ENCODE measurements at regions not wholly inside any gene's neighbourhood (a gene's known extent, or its start where the extent isn't known, plus 50 kb on each side); places are given as distances from the start of the nearest gene placed in this dataset.
A peak's percentile ranks its signal among the peaks of the same experiment; 100 is the strongest.

DNA sequence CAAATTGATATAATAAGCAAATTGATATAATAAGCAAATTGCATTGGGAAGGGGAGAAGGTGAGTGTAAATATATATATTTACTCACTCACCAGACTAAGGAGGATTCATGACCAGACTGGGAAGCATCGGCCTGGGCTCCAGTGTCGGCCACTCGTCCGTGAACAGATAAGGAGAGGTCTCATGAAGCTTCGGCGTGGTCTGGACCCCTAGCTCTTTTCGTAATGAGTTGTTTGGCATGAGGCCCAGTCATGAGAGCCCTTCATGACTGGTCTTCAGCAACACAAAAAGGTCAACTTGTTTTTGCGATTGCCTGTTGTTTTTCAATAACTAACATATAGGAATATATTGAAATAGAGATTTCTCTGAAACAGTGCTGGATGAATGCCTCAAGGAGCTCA lies 222.9 kb upstream of the KCNK2 start:
- H3K79me2 ChIP-seq (ENCODE audit: insufficient read depth): no peaks in the 10 kb centered on the region
- TF ChIP-seq, protein P1, sequence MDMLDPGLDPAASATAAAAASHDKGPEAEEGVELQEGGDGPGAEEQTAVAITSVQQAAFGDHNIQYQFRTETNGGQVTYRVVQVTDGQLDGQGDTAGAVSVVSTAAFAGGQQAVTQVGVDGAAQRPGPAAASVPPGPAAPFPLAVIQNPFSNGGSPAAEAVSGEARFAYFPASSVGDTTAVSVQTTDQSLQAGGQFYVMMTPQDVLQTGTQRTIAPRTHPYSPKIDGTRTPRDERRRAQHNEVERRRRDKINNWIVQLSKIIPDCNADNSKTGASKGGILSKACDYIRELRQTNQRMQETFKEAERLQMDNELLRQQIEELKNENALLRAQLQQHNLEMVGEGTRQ (IDR thresholded peaks at IDR 0.05; ENCODE audit: borderline replicate concordance, low read depth, low read length): no peak
- TF ChIP-seq NFIC (IDR thresholded peaks at IDR 0.05; ENCODE audit: borderline replicate concordance): 0 out of 2 replicates have a peak, but pooled peaks have one; percentile 7
- H3K9me3 ChIP-seq: no peaks in the 10 kb centered on the region; the same call in 1 of the 2 replicates
- POLR2A ChIA-PET: no interaction called here
- WGBS (ENCODE audit: low lambda C conversion rate): 35% methylated on average over 8 of the region's 8 CpGs
- no peaks in the 10 kb centered on the region for H3K9me2 ChIP-seq
- peaks cover 20% of the 10 kb centered on the region for H3F3A ChIP-seq (replicated peaks; ENCODE audit: insufficient read depth)
- H3K4me2 ChIP-seq: no peak overlapping the region
- no peak overlapping the region for H3K27ac ChIP-seq (ENCODE audit: low read depth in 2 of 2, low read length in 1 of 2)
- DNase-seq: peak; percentile 9
- CTCF ChIA-PET: no interaction called here
- no peaks in the 10 kb centered on the region for H3K27me3 ChIP-seq (ENCODE audit: insufficient read depth)
- no peak overlapping the region for H2AFZ ChIP-seq (ENCODE audit: low read depth)
- H3K36me3 ChIP-seq (replicated peaks in 1 of 2; ENCODE audit: control insufficient read depth in 1 of 2, insufficient read depth in 2 of 2, low read length in 1 of 2): no peaks in the 10 kb centered on the region
- H3K4me1 ChIP-seq (ENCODE audit: control insufficient read depth in 1 of 2, insufficient read depth in 2 of 2, low read depth in 1 of 2, low read length in 1 of 2): peaks cover 0 to 20% of the 10 kb centered on the region in 2 experiments; a peak in 2 of 4 replicates
- H3K4me3 ChIP-seq (ENCODE audit: low read depth in 2 of 2, low read length in 1 of 2): no peak overlapping the region
- no peaks in the 10 kb centered on the region for H4K20me1 ChIP-seq (ENCODE audit: insufficient read depth)
- no peak overlapping the region for H3K9ac ChIP-seq

DNA sequence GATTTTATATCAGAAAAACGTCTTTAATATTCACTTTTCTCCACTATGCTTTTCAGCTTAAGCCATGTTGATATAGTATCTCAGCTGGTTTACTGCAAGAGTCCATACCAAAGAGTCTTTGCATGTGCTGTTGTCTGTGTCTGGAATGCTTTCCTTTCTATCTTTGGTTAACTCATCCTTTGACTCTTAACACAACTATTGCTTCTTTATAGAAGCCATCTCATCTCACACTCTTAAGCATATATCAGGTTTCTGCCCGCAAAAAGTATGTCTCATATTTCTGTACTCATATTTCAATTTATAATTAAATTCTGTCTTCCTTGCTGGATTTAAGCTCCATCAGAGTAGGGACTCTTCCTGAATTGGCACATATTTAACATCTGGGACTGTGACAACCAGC lies 220.9 kb upstream of the KCNK2 start:
- no peak for DNase-seq
- Histone ChIP-seq H2AFZ (ENCODE audit: low read depth) (peak overlapping the region; percentile 24), H3F3A (replicated peaks; ENCODE audit: insufficient read depth) (peaks cover 30% of the 10 kb centered on the region), H3K36me3 (replicated peaks in 1 of 2; ENCODE audit: control insufficient read depth in 1 of 2, insufficient read depth in 2 of 2, low read length in 1 of 2) (no peaks in the 10 kb centered on the region), H3K4me2 (peak overlapping the region; percentile 59), H3K4me3 (ENCODE audit: low read depth in 2 of 2, low read length in 1 of 2) (peak overlapping the region in 1 of 2 experiments; percentile 16; a peak in 2 of 4 replicates), H3K79me2 (ENCODE audit: insufficient read depth) (no peaks in the 10 kb centered on the region), H3K27me3 (ENCODE audit: insufficient read depth) (no peaks in the 10 kb centered on the region), H3K9ac (peak overlapping the region; percentile 30; the same call in 1 of the 2 replicates), H4K20me1 (ENCODE audit: insufficient read depth) (no peaks in the 10 kb centered on the region), H3K9me3 (no peaks in the 10 kb centered on the region; the same call in 1 of the 2 replicates), H3K4me1 (ENCODE audit: control insufficient read depth in 1 of 2, insufficient read depth in 2 of 2, low read depth in 1 of 2, low read length in 1 of 2) (peaks cover 0 to 20% of the 10 kb centered on the region in 2 experiments; a peak in 2 of 4 replicates), H3K9me2 (no peaks in the 10 kb centered on the region), H3K27ac (ENCODE audit: low read depth in 2 of 2, low read length in 1 of 2) (peak overlapping the region; percentile 84; a peak in 3 of 4 replicates)
- ChIA-PET CTCF (no interaction called here), POLR2A (no interaction called here)
- WGBS (ENCODE audit: low lambda C conversion rate): 10% methylated on average over 2 of the region's 2 CpGs
- peak; percentile 62; the same call in 1 of the 2 replicates for TF ChIP-seq NFIC (IDR thresholded peaks at IDR 0.05; ENCODE audit: borderline replicate concordance)
- no peak for TF ChIP-seq NRF1 (IDR thresholded peaks at IDR 0.05; ENCODE audit: low read depth, low read length)
- peak; percentile 86 for TF ChIP-seq TCF12 (IDR thresholded peaks at IDR 0.05)
- TF ChIP-seq SMC3 (IDR thresholded peaks at IDR 0.05; ENCODE audit: low read depth, low read length): no peak
- no peak for TF ChIP-seq MXI1 (IDR thresholded peaks at IDR 0.05; ENCODE audit: low read depth, low read length)
- TF ChIP-seq, protein P2, sequence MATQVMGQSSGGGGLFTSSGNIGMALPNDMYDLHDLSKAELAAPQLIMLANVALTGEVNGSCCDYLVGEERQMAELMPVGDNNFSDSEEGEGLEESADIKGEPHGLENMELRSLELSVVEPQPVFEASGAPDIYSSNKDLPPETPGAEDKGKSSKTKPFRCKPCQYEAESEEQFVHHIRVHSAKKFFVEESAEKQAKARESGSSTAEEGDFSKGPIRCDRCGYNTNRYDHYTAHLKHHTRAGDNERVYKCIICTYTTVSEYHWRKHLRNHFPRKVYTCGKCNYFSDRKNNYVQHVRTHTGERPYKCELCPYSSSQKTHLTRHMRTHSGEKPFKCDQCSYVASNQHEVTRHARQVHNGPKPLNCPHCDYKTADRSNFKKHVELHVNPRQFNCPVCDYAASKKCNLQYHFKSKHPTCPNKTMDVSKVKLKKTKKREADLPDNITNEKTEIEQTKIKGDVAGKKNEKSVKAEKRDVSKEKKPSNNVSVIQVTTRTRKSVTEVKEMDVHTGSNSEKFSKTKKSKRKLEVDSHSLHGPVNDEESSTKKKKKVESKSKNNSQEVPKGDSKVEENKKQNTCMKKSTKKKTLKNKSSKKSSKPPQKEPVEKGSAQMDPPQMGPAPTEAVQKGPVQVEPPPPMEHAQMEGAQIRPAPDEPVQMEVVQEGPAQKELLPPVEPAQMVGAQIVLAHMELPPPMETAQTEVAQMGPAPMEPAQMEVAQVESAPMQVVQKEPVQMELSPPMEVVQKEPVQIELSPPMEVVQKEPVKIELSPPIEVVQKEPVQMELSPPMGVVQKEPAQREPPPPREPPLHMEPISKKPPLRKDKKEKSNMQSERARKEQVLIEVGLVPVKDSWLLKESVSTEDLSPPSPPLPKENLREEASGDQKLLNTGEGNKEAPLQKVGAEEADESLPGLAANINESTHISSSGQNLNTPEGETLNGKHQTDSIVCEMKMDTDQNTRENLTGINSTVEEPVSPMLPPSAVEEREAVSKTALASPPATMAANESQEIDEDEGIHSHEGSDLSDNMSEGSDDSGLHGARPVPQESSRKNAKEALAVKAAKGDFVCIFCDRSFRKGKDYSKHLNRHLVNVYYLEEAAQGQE (IDR thresholded peaks at IDR 0.05; ENCODE audit: low read depth, low read length): no peak
- TF ChIP-seq RXRA (IDR thresholded peaks at IDR 0.05; ENCODE audit: borderline replicate concordance, low read depth): peak; percentile 8; the same call in 1 of the 2 replicates
- TF ChIP-seq RCOR1 (IDR thresholded peaks at IDR 0.05; ENCODE audit: low read length): no peak
- peak; percentile 23 to 90; a peak in 3 of 4 replicates for TF ChIP-seq EP300 (IDR thresholded peaks at IDR 0.05; ENCODE audit: borderline replicate concordance in 1 of 2, low read depth in 1 of 2, low read length in 1 of 2)
- TF ChIP-seq, protein P3, sequence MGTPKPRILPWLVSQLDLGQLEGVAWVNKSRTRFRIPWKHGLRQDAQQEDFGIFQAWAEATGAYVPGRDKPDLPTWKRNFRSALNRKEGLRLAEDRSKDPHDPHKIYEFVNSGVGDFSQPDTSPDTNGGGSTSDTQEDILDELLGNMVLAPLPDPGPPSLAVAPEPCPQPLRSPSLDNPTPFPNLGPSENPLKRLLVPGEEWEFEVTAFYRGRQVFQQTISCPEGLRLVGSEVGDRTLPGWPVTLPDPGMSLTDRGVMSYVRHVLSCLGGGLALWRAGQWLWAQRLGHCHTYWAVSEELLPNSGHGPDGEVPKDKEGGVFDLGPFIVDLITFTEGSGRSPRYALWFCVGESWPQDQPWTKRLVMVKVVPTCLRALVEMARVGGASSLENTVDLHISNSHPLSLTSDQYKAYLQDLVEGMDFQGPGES (IDR thresholded peaks at IDR 0.05; ENCODE audit: low read depth, low read length): no peak
- TF ChIP-seq TAF1 (IDR thresholded peaks at IDR 0.05; ENCODE audit: borderline replicate concordance, low read depth, low read length): 0 out of 2 replicates have a peak, but pooled peaks have one; percentile 19
- TF ChIP-seq RFX5 (IDR thresholded peaks at IDR 0.05; ENCODE audit: low read length): no peak
- no peak; the same call in 1 of the 2 replicates for TF ChIP-seq FOXM1 (IDR thresholded peaks at IDR 0.05; ENCODE audit: low read depth)
- TF ChIP-seq MEF2A (IDR thresholded peaks at IDR 0.05; ENCODE audit: borderline replicate concordance, low read depth): peak; percentile 55; the same call in 1 of the 2 replicates
- TF ChIP-seq FOSL2 (IDR thresholded peaks at IDR 0.05; ENCODE audit: borderline replicate concordance, low read depth): peak; percentile 52; the same call in 1 of the 2 replicates
- no peak for TF ChIP-seq SIN3A (IDR thresholded peaks at IDR 0.05; ENCODE audit: borderline replicate concordance, low read depth, low read length)
- TF ChIP-seq, protein P4, sequence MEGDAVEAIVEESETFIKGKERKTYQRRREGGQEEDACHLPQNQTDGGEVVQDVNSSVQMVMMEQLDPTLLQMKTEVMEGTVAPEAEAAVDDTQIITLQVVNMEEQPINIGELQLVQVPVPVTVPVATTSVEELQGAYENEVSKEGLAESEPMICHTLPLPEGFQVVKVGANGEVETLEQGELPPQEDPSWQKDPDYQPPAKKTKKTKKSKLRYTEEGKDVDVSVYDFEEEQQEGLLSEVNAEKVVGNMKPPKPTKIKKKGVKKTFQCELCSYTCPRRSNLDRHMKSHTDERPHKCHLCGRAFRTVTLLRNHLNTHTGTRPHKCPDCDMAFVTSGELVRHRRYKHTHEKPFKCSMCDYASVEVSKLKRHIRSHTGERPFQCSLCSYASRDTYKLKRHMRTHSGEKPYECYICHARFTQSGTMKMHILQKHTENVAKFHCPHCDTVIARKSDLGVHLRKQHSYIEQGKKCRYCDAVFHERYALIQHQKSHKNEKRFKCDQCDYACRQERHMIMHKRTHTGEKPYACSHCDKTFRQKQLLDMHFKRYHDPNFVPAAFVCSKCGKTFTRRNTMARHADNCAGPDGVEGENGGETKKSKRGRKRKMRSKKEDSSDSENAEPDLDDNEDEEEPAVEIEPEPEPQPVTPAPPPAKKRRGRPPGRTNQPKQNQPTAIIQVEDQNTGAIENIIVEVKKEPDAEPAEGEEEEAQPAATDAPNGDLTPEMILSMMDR (IDR thresholded peaks at IDR 0.05): no peak
- no peak for TF ChIP-seq RAD21 (IDR thresholded peaks at IDR 0.05; ENCODE audit: low read length)
- TF ChIP-seq TEAD4 (IDR thresholded peaks at IDR 0.05; ENCODE audit: borderline replicate concordance, insufficient read depth): peak; percentile 59; the same call in 1 of the 2 replicates

All from SK-N-SH (cell line).